H9 (cell line): ENCODE measurements at regions not wholly inside any gene's neighbourhood (a gene's known extent, or its start where the extent isn't known, plus 50 kb on each side); places are given as distances from the start of the nearest gene placed in this dataset.

Experiments
- DNase-seq: peaks from one replicate; pipeline ENCODE4 v3.0.0-alpha.2; 2017
- H2AFZ ChIP-seq: one replicate; pipeline ENCODE4 v1.6.1; 2013; ENCODE audit warnings: mild to moderate bottlenecking, low read length, control low read depth, moderate library complexity
- H2AK5ac ChIP-seq: 2 replicates; pipeline ENCODE4 v1.6.1; 2013; ENCODE audit warnings: low read length, control low read depth, mixed read lengths; ENCODE audit not compliant: insufficient read length
- H2BK120ac ChIP-seq: one replicate; pipeline ENCODE4 v1.6.1; 2013; ENCODE audit warnings: low read depth, mild to moderate bottlenecking, low read length, control low read depth, inconsistent platforms; ENCODE audit not compliant: poor library complexity, severe bottlenecking
- H2BK12ac ChIP-seq: 2 replicates; pipeline ENCODE4 v1.6.1; 2013; ENCODE audit warnings: low read length, control low read depth, mixed read lengths, low read depth; ENCODE audit not compliant: insufficient read length
- H2BK15ac ChIP-seq: 2 replicates; pipeline ENCODE4 v1.6.1; 2013; ENCODE audit warnings: low read depth, low read length, control low read depth
- H2BK20ac ChIP-seq: one replicate; pipeline ENCODE4 v1.6.1; 2013; ENCODE audit warnings: low read depth, mild to moderate bottlenecking, low read length, control low read depth, inconsistent platforms; ENCODE audit not compliant: poor library complexity, severe bottlenecking
- H2BK5ac ChIP-seq: 2 replicates; pipeline ENCODE4 v1.6.1; 2013; ENCODE audit warnings: low read length, control low read depth, mixed read lengths; ENCODE audit not compliant: insufficient read length
- H3K14ac ChIP-seq: 2 replicates; pipeline ENCODE4 v1.6.1; 2013; ENCODE audit warnings: low read length, control low read depth; ENCODE audit not compliant: insufficient read depth
- H3K18ac ChIP-seq: 2 replicates; pipeline ENCODE4 v1.6.1; 2013; ENCODE audit warnings: low read depth, mild to moderate bottlenecking, mixed read lengths, low read length, control low read depth; ENCODE audit not compliant: insufficient read length
- H3K23ac ChIP-seq: 2 replicates; pipeline ENCODE4 v1.6.1; 2013; ENCODE audit warnings: low read length, control low read depth, mixed read lengths, low read depth; ENCODE audit not compliant: insufficient read length
- H3K23me2 ChIP-seq: 2 replicates; pipeline ENCODE4 v1.6.1; 2013; ENCODE audit warnings: low read depth, mild to moderate bottlenecking, mixed read lengths, low read length, control low read depth; ENCODE audit not compliant: insufficient read length, poor library complexity, severe bottlenecking
- H3K27ac ChIP-seq: 2 replicates; pipeline ENCODE4 v1.5.1; 2013; ENCODE audit warnings: low read length, control low read depth, mixed read lengths, low read depth; ENCODE audit not compliant: insufficient read length
- H3K27me3 ChIP-seq: 2 replicates; pipeline ENCODE4 v1.6.1; 2013; ENCODE audit warnings: low read length, control low read depth, inconsistent platforms; ENCODE audit not compliant: insufficient read depth
- H3K4ac ChIP-seq: 2 replicates; pipeline ENCODE4 v1.6.1; 2013; ENCODE audit warnings: low read depth, mild to moderate bottlenecking, control low read depth, inconsistent platforms, low read length, moderate library complexity
- H3K4me1 ChIP-seq: 2 replicates; pipeline ENCODE4 v1.6.1; 2013; ENCODE audit warnings: low read length, control low read depth, inconsistent platforms; ENCODE audit not compliant: insufficient read depth
- H3K4me2 ChIP-seq: 2 replicates; pipeline ENCODE4 v1.6.1; 2013; ENCODE audit warnings: low read length, control low read depth, mixed read lengths; ENCODE audit not compliant: insufficient read length, insufficient read depth
- H3K56ac ChIP-seq: 2 replicates; pipeline ENCODE4 v1.6.1; 2013; ENCODE audit warnings: low read depth, mild to moderate bottlenecking, mixed read lengths, low read length, control low read depth; ENCODE audit not compliant: insufficient read length
- H3K79me1 ChIP-seq: 2 replicates; pipeline ENCODE4 v1.6.1; 2013; ENCODE audit warnings: low read depth, mild to moderate bottlenecking, moderate library complexity, low read length, control low read depth, inconsistent platforms; ENCODE audit not compliant: insufficient read depth, poor library complexity, severe bottlenecking
- H3K79me2 ChIP-seq: 2 replicates; pipeline ENCODE4 v1.6.1; 2013; ENCODE audit warnings: low read length, control low read depth, inconsistent platforms; ENCODE audit not compliant: insufficient read depth
- H3K9ac ChIP-seq: 2 replicates; pipeline ENCODE4 v1.6.1; 2013; ENCODE audit warnings: low read length, control low read depth, mixed read lengths; ENCODE audit not compliant: insufficient read length; ENCODE audit errors: extremely low read depth
- H3K9me3 ChIP-seq: one replicate; pipeline ENCODE4 v1.6.1; 2013; ENCODE audit warnings: low read depth, low read length, inconsistent platforms; ENCODE audit not compliant: control insufficient read depth
- H3T11ph ChIP-seq: one replicate; pipeline ENCODE4 v1.6.1; 2013; ENCODE audit warnings: mild to moderate bottlenecking, low read length, control low read depth, inconsistent platforms
- H4K20me1 ChIP-seq: one replicate; pipeline ENCODE4 v1.6.1; 2013; ENCODE audit not compliant: control insufficient read depth, insufficient read length, insufficient read depth
- H4K5ac ChIP-seq: 2 replicates; pipeline ENCODE4 v1.6.1; 2013; ENCODE audit warnings: low read depth, mild to moderate bottlenecking, mixed read lengths, low read length, control low read depth; ENCODE audit not compliant: insufficient read length
- H4K8ac ChIP-seq: replicated peaks from 2 replicates; pipeline ENCODE4 v1.6.1; 2013; ENCODE audit warnings: low read length, control low read depth, mixed read lengths, low read depth; ENCODE audit not compliant: insufficient read length
- H4K91ac ChIP-seq: 2 replicates; pipeline ENCODE4 v1.6.1; 2013; ENCODE audit warnings: low read depth, mild to moderate bottlenecking, moderate library complexity, mixed read lengths, low read length, control low read depth; ENCODE audit not compliant: insufficient read length
- H3K27ac Mint-ChIP-seq, 3 experiments: 2 replicates in 2 of 3; 3 replicates in 1 of 3; pipeline ENCODE4 v1.8.0; 2020 to 2021; ENCODE audit warnings: mixed read lengths in 3 of 3, mild to moderate bottlenecking in 1 of 3, moderate library complexity in 1 of 3
- H3K27me3 Mint-ChIP-seq: 2 replicates; pipeline ENCODE4 v1.8.0; 2021; ENCODE audit warnings: low read depth, mild to moderate bottlenecking, moderate library complexity, mixed read lengths
- H3K36me3 Mint-ChIP-seq, 3 experiments: 2 replicates in 2 of 3; 3 replicates in 1 of 3; pipeline ENCODE4 v1.8.0; 2020 to 2021; ENCODE audit warnings: low read depth in 3 of 3, mixed read lengths in 3 of 3; ENCODE audit not compliant: insufficient read depth in 1 of 3
- H3K4me1 Mint-ChIP-seq, 2 experiments: 2 replicates each; pipeline ENCODE4 v1.8.0; 2020; ENCODE audit warnings: mixed read lengths in 2 of 2
- H3K4me3 Mint-ChIP-seq, 2 experiments: 2 replicates in 1 of 2; 3 replicates in 1 of 2; pipeline ENCODE4 v1.8.0; 2020 to 2021; ENCODE audit warnings: mild to moderate bottlenecking in 2 of 2, mixed read lengths in 2 of 2, moderate library complexity in 1 of 2
- H3K9me3 Mint-ChIP-seq, 2 experiments: 2 replicates in 1 of 2; 3 replicates in 1 of 2; pipeline ENCODE4 v1.8.0; 2020; ENCODE audit warnings: mild to moderate bottlenecking in 2 of 2, mixed read lengths in 2 of 2, moderate library complexity in 1 of 2
- WGBS: extraction: QIAGEN DNeasy Blood & Tissue Kit; methylation state at CpG from one replicate; pipeline ENCODE4 v1.1.7; 2013; ENCODE audit warnings: missing lambda C conversion rate, low lambda C conversion rate, mixed read lengths; ENCODE audit not compliant: insufficient read length; ENCODE audit errors: extremely low coverage; 5-methylcytosine and 5-hydroxymethylcytosine counted together
- TF ChIP-seq, protein P1 (sequence below): fragments of 200-600 bp; sonication (generic); conservative IDR thresholded peaks from 3 replicates; pipeline ENCODE4 v1.8.0; 2021; ENCODE audit warnings: antibody characterized with exemption, mild to moderate bottlenecking

DNA sequence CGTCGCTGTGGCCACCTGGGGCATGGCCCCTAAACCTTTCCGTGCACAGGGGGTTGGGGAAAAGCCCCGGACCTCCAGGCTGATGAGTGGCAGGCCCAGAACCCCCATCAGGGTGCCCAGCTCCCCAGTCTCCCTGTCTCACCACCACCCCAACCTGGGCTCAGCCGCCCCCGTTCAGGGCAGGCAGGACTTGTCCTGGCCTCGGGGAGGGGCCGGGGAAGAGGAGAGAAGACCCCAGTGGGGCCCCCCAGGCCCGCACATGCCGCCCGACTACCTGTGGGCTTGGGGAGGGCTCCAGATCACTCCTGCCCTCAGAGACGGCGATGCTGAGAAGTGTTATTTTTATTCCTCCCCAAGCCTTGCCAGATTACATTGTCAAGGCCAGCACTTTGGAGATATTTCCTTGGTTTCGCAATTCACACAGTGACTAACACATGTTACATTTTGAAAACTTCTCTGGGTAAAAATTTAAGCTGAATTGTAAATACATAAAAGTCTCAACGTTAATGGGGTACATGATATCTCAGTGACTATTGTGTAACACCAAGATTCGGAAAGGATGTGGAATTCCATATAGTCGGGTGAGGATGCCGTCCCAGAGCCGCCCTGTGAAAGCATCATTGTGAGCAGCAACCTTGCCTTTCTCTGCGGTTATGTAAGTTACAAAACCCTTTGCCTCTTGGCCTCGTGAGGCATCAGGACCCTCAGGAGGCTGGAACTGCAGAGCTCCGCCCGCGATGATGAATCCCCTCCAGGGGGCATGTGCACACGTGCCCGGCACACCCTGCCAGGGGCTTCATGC lies 85.6 kb upstream of the DIO3 start:
- TF ChIP-seq, protein P1, sequence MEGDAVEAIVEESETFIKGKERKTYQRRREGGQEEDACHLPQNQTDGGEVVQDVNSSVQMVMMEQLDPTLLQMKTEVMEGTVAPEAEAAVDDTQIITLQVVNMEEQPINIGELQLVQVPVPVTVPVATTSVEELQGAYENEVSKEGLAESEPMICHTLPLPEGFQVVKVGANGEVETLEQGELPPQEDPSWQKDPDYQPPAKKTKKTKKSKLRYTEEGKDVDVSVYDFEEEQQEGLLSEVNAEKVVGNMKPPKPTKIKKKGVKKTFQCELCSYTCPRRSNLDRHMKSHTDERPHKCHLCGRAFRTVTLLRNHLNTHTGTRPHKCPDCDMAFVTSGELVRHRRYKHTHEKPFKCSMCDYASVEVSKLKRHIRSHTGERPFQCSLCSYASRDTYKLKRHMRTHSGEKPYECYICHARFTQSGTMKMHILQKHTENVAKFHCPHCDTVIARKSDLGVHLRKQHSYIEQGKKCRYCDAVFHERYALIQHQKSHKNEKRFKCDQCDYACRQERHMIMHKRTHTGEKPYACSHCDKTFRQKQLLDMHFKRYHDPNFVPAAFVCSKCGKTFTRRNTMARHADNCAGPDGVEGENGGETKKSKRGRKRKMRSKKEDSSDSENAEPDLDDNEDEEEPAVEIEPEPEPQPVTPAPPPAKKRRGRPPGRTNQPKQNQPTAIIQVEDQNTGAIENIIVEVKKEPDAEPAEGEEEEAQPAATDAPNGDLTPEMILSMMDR: no peak
- DNase-seq: peak; percentile 19
- no peaks in the 10 kb centered on the region for H3K9me3 Mint-ChIP-seq
- no peaks in the 10 kb centered on the region for H4K20me1 ChIP-seq
- H3K79me2 ChIP-seq: no peaks in the 10 kb centered on the region
- no peak overlapping the region for H3K27ac ChIP-seq
- H3K9ac ChIP-seq: no peak overlapping the region
- no peak overlapping the region for H2BK120ac ChIP-seq
- no peaks in the 10 kb centered on the region; the same call in 1 of the 2 replicates for H3K4me1 ChIP-seq
- no peak overlapping the region for H4K5ac ChIP-seq
- H4K91ac ChIP-seq: no peak overlapping the region
- H3K9me3 ChIP-seq: no peaks in the 10 kb centered on the region
- H3K4ac ChIP-seq: no peak overlapping the region
- no peak overlapping the region for H3T11ph ChIP-seq
- no peak overlapping the region for H2BK15ac ChIP-seq
- WGBS: no CpG with 5 or more reads among the region's 26 CpGs
- no peaks in the 10 kb centered on the region for H3K36me3 Mint-ChIP-seq
- H3K27ac Mint-ChIP-seq: no peak overlapping the region
- H3K27me3 ChIP-seq: no peaks in the 10 kb centered on the region
- H3K4me1 Mint-ChIP-seq: peaks cover 15 to 23% of the 10 kb centered on the region in 2 experiments
- H4K8ac ChIP-seq: no peak overlapping the region
- H2BK12ac ChIP-seq: no peak overlapping the region
- H3K18ac ChIP-seq: no peak overlapping the region
- no peak overlapping the region for H3K23ac ChIP-seq
- H3K79me1 ChIP-seq: no peaks in the 10 kb centered on the region
- H2BK20ac ChIP-seq: no peak overlapping the region
- no peak overlapping the region for H2BK5ac ChIP-seq
- no peak overlapping the region; a peak in 1 of 5 replicates for H3K4me3 Mint-ChIP-seq
- H3K4me2 ChIP-seq: no peak overlapping the region
- H2AK5ac ChIP-seq: no peak overlapping the region
- H3K14ac ChIP-seq: no peak overlapping the region
- peaks cover under 1% of the 10 kb centered on the region for H3K27me3 Mint-ChIP-seq
- no peak overlapping the region for H3K56ac ChIP-seq
- H2AFZ ChIP-seq: no peak overlapping the region
- H3K23me2 ChIP-seq: no peaks in the 10 kb centered on the region
